K562 (cell line): ENCODE measurements at regions not wholly inside any gene's neighbourhood (a gene's known extent, or its start where the extent isn't known, plus 50 kb on each side); places are given as distances from the start of the nearest gene placed in this dataset.

ENCODE experiments used
- ATAC-seq: fragments of 200-7000 bp; cut with Tn5 transposase; 3 replicates; pipeline ENCODE4 v1.9.1; 2020; ENCODE audit warnings: moderate library complexity
- BruUV-seq: library from RNA; stranded (reverse); fragments of 400-500 nt; replicated peaks from 2 replicates; lab custom pipeline; 2021; lab: Mats Ljungman, UMichigan
- CTCF ChIA-PET: fragments of 300-600 bp; formaldehyde crosslinking; extraction: SDS; loops from one replicate; lab custom pipeline; 2021; ENCODE audit warnings: low intra/inter-chr PET ratio; lab: Yijun Ruan, JAX
- POLR2A ChIA-PET: fragments of 300-600, 350-650 bp; sonication (Branson Sonifier 250); formaldehyde crosslinking; extraction: SDS; loops from one replicate; lab custom pipeline; 2021; ENCODE audit warnings: antibody characterized with exemption, inconsistent platforms; lab: Yijun Ruan, JAX
- DNase-seq, 4 experiments: peaks; one replicate each; pipeline versions ENCODE4 v3.0.0 to v3.0.0-alpha.2; 2011 to 2018; ENCODE audit warnings: low spot score in 3 of 4, mixed read lengths in 3 of 4; ENCODE audit errors: extremely low read depth in 1 of 4
- FAIRE-seq: peaks from 2 replicates; lab custom pipeline; 2011; peaks lifted over from hg19 to GRCh38; lab: Jason Lieb, UNC
- H2AFZ ChIP-seq: 2 replicates; pipeline ENCODE4 v1.6.0; 2011; ENCODE audit warnings: low read depth, low read length, control low read depth, inconsistent platforms
- H3K27ac ChIP-seq: fragments of 200-600 bp; 3 replicates; pipeline ENCODE4 v1.8.0; 2011; ENCODE audit warnings: low read depth, mild to moderate bottlenecking, control low read depth, inconsistent platforms, low read length, moderate library complexity, mixed read lengths; ENCODE audit errors: extremely low read depth
- H3K27me3 ChIP-seq, 2 experiments: fragments of 300-600 bp in 1 of 2; 2 replicates in 1 of 2; 3 replicates in 1 of 2; pipeline versions ENCODE4 v1.6.0 to v1.8.0; 2011; ENCODE audit warnings: inconsistent platforms in 2 of 2, low read length in 2 of 2, mild to moderate bottlenecking in 1 of 2, mixed read lengths in 1 of 2, moderate library complexity in 1 of 2; ENCODE audit not compliant: control insufficient read depth in 2 of 2, insufficient read depth in 2 of 2
- H3K36me3 ChIP-seq: fragments of 300-600 bp; 3 replicates; pipeline ENCODE4 v1.8.0; 2011; ENCODE audit warnings: mild to moderate bottlenecking, low read length, inconsistent platforms; ENCODE audit not compliant: control insufficient read depth, insufficient read depth
- H3K4me1 ChIP-seq, 2 experiments: fragments of 200-600 bp in 1 of 2; replicated peaks in 1 of 2; 2 replicates in 1 of 2; 3 replicates in 1 of 2; pipeline versions ENCODE4 v1.5.1 to v1.8.0; 2011; ENCODE audit warnings: inconsistent platforms in 2 of 2, low read length in 2 of 2, mild to moderate bottlenecking in 1 of 2, mixed read lengths in 1 of 2, moderate library complexity in 1 of 2; ENCODE audit not compliant: control insufficient read depth in 2 of 2, insufficient read depth in 2 of 2
- H3K4me2 ChIP-seq: 2 replicates; pipeline ENCODE4 v1.6.1; 2011; ENCODE audit warnings: low read length, control low read depth, inconsistent platforms, mixed read lengths; ENCODE audit not compliant: insufficient read depth
- H3K4me3 ChIP-seq: fragments of 200-600 bp; sonication (generic), shearing (Covaris generic); 2 replicates; pipeline ENCODE4 v1.5.1; 2016; ENCODE audit warnings: control low read depth, inconsistent platforms
- H3K79me2 ChIP-seq: fragments of 200-600 bp; 3 replicates; pipeline ENCODE4 v1.8.0; 2011; ENCODE audit warnings: low read length, inconsistent platforms; ENCODE audit not compliant: control insufficient read depth, insufficient read depth
- H3K9ac ChIP-seq, 2 experiments: 2 replicates each; pipeline versions ENCODE4 v1.6.0 to v1.6.1; 2011; ENCODE audit warnings: low read depth in 2 of 2, low read length in 2 of 2, control low read depth in 1 of 2, inconsistent platforms in 1 of 2, mild to moderate bottlenecking in 1 of 2, mixed read lengths in 1 of 2; ENCODE audit not compliant: insufficient read depth in 1 of 2
- H3K9me1 ChIP-seq: one replicate; pipeline ENCODE4 v1.6.0; 2011; ENCODE audit warnings: inconsistent platforms, mild to moderate bottlenecking, low read length, moderate library complexity; ENCODE audit not compliant: control insufficient read depth, insufficient read depth
- H3K9me3 ChIP-seq: replicated peaks from 2 replicates; pipeline ENCODE4 v1.5.1; 2011; ENCODE audit warnings: low read depth, low read length, inconsistent platforms; ENCODE audit not compliant: control insufficient read depth, insufficient read depth
- H4K20me1 ChIP-seq: replicated peaks from 2 replicates; pipeline ENCODE4 v1.6.1; 2011; ENCODE audit warnings: low read length, inconsistent platforms, mixed read lengths; ENCODE audit not compliant: control insufficient read depth, insufficient read depth
- CAMTA2 ChIP-seq: fragments of 250-450 bp; sonication (Bioruptor Pico); conservative IDR thresholded peaks from 2 replicates; pipeline ENCODE4 v1.5.1; 2022
- CBFA2T3 ChIP-seq: fragments of 450-650 bp; IDR thresholded peaks from 2 replicates; pipeline ENCODE4 v1.6.1; 2017
- CHD2 ChIP-seq: IDR thresholded peaks from 2 replicates; pipeline ENCODE4 v1.6.1; 2011; ENCODE audit warnings: low read depth, low read length
- CREB3 ChIP-seq: fragments of 450-650 bp; conservative IDR thresholded peaks from 2 replicates; pipeline ENCODE4 v1.6.1; 2016; ENCODE audit warnings: missing genetic modification characterization, low read depth, mild to moderate bottlenecking, missing compliant biosample characterization, moderate library complexity
- CTCF ChIP-seq, 3 experiments: IDR thresholded peaks in 2 of 3; conservative IDR thresholded peaks in 1 of 3; 2 replicates each; pipeline ENCODE4 v1.5.1; 2011 to 2012; ENCODE audit warnings: low read length in 3 of 3, mild to moderate bottlenecking in 3 of 3, control low read depth in 2 of 3, improper control_type of control experiment in 1 of 3, inconsistent platforms in 1 of 3, low read depth in 1 of 3, mixed read lengths in 1 of 3, moderate library complexity in 1 of 3; ENCODE audit not compliant: insufficient read depth in 2 of 3
- HNRNPUL1 ChIP-seq: fragments of 200-400 bp; formaldehyde crosslinking; IDR thresholded peaks from 2 replicates; pipeline ENCODE4 v1.6.1; 2017; ENCODE audit warnings: low read length
- MAFK ChIP-seq: IDR thresholded peaks from 2 replicates; pipeline ENCODE4 v1.6.1; 2011; ENCODE audit warnings: low read length, improper control_type of control experiment
- MTA1 ChIP-seq: fragments of 450-650 bp; IDR thresholded peaks from 2 replicates; pipeline ENCODE4 v1.6.1; 2017; ENCODE audit warnings: borderline replicate concordance
- PHF8 ChIP-seq: fragments of 200-600 bp; sonication (generic); IDR thresholded peaks from 2 replicates; pipeline ENCODE4 v1.6.1; 2012; ENCODE audit warnings: mixed run types, mild to moderate bottlenecking, inconsistent platforms, low read length, moderate library complexity, borderline replicate concordance
- PRPF4 ChIP-seq: fragments of 200-400 bp; formaldehyde crosslinking; IDR thresholded peaks from one replicate; pipeline ENCODE4 v1.6.1; 2017; ENCODE audit warnings: low read length, low read depth, mild to moderate bottlenecking; ENCODE audit not compliant: insufficient read depth, poor library complexity, severe bottlenecking
- TBP ChIP-seq: optimal IDR thresholded peaks from 2 replicates; pipeline ENCODE3; 2011; ENCODE audit warnings: low read depth, low read length, improper control_type of control experiment
- YBX1 ChIP-seq: fragments of 450-650 bp; IDR thresholded peaks from 2 replicates; pipeline ENCODE4 v1.7.1; 2016; ENCODE audit warnings: mild to moderate bottlenecking
- ZNF347 ChIP-seq: fragments of 450-650 bp; formaldehyde crosslinking; IDR thresholded peaks from 2 replicates; pipeline ENCODE4 v1.4.0; 2020; ENCODE audit warnings: low read depth, mild to moderate bottlenecking, moderate library complexity
- ZNF766 ChIP-seq: fragments of 200-800 bp; sonication (Bioruptor generic); conservative IDR thresholded peaks from 2 replicates; pipeline ENCODE4 v1.6.1; 2016; ENCODE audit warnings: missing genetic modification characterization, missing compliant biosample characterization
- WGBS: fragments of 100-300 bp; shearing (Covaris generic); methylation state at CpG from one replicate; pipeline ENCODE4 v1.1.6; 2016; ENCODE audit warnings: low coverage, mixed read lengths; ENCODE audit not compliant: insufficient coverage; ENCODE audit errors: missing lambda C conversion rate; 5-methylcytosine and 5-hydroxymethylcytosine counted together
- in situ Hi-C: fragments of 300-500 bp; cut with MboI; formaldehyde crosslinking; loops from 4 replicates; pipeline ENCODE4 v1.15.0; 2018; ENCODE audit warnings: inconsistent platforms, mixed read lengths
- intact Hi-C: fragments of 100-400 bp; cut with micrococcal nuclease; formaldehyde crosslinking; loops from 2 replicates; pipeline ENCODE4 v1.14.2; 2022
- TF ChIP-seq, protein P1 (sequence below), 2 experiments: fragments of 250-450 bp in 1 of 2; fragments of 450-650 bp in 1 of 2; sonication (Bioruptor Pico) in 1 of 2; IDR thresholded peaks; 2 replicates each; pipeline versions ENCODE4 v1.6.1 to v1.8.0; 2016 to 2021; ENCODE audit warnings: mild to moderate bottlenecking in 2 of 2, moderate library complexity in 2 of 2, missing compliant biosample characterization in 1 of 2, missing genetic modification characterization in 1 of 2

DNA sequence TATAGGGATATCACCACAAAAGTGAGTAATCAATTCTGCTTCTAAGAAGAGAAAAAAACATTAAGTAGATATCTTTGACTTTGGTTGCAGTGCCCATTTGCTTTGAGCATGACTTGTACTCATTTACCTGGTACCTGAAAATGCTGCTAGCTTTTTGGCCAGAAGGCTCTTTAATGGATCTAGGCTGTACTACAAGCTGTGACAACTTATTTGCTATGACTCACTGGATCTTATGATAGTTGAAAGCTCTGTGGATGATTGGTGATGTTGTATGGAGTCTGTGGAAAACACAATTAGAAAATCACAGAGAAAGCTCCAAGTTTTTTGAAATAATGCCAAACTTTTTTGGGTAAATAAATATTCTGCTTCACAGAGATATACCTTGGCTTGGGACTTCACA is 960.9 kb upstream of the FBXO33 start:
- TF ChIP-seq CBFA2T3 = no peak
- TF ChIP-seq CHD2 = no peak
- no peak for TF ChIP-seq MAFK
- no peak for TF ChIP-seq MTA1
- no peak for TF ChIP-seq TBP
- TF ChIP-seq, all 486 proteins: peak for 0
- Histone ChIP-seq H3K27me3 (no peaks in the 10 kb centered on the region), H3K9me3 (no peaks in the 10 kb centered on the region), H3K9ac (no peak overlapping the region), H3K27ac (no peak overlapping the region), H3K9me1 (no peaks in the 10 kb centered on the region), H4K20me1 (no peaks in the 10 kb centered on the region), H3K36me3 (no peaks in the 10 kb centered on the region), H3K79me2 (no peaks in the 10 kb centered on the region), H3K4me2 (no peak overlapping the region), H3K4me3 (no peak overlapping the region), H2AFZ (no peak overlapping the region), H3K4me1 (no peaks in the 10 kb centered on the region)
- no peak for FAIRE-seq
- ChIA-PET POLR2A (no interaction called here), CTCF (no interaction called here)
- no TSS peak for BruUV-seq
- intact Hi-C loops (no loop called here), in situ Hi-C loops (no loop called here)
- ATAC-seq = no peak
- no peak for DNase-seq

DNA sequence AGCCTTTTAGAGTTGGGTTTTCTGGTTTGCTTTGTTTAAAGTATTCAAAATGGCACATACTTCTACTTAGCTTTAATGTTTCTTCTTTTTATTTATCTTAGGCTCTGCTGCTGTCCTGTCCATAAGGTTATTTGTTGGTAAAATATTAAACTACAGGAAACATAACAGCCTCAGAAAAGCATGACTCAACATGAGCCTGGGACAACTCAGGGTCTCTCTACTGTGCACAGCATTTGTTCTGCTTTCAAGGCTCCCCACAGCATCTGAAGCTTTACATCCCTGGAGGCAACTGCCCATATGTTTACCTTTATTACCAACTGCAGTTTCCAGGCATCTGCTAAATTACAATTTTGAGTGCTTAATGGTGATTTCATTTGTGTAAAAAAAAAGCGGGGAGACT is 954.2 kb upstream of the FBXO33 start:
- H3K4me2 ChIP-seq = no peak overlapping the region
- ATAC-seq (no peak), FAIRE-seq (no peak), DNase-seq (no peak)
- no peak overlapping the region for H2AFZ ChIP-seq
- H3K9me1 ChIP-seq = no peaks in the 10 kb centered on the region
- no peak overlapping the region for H3K27ac ChIP-seq
- WGBS = no CpG with 5 or more reads among the region's 1 CpG
- no peaks in the 10 kb centered on the region for H3K4me1 ChIP-seq
- in situ Hi-C loops = no loop called here
- ChIA-PET CTCF (no interaction called here), POLR2A (no interaction called here)
- no peak overlapping the region for H3K9ac ChIP-seq
- no TSS peak for BruUV-seq
- H3K9me3 ChIP-seq = no peaks in the 10 kb centered on the region
- no peak overlapping the region for H3K4me3 ChIP-seq
- H3K36me3 ChIP-seq = no peaks in the 10 kb centered on the region
- intact Hi-C loops = no loop called here
- no peaks in the 10 kb centered on the region for H3K27me3 ChIP-seq
- no peaks in the 10 kb centered on the region for H4K20me1 ChIP-seq
- H3K79me2 ChIP-seq = no peaks in the 10 kb centered on the region
- TF ChIP-seq CTCF (IDR thresholded peaks at IDR 0.05 in 2 of 3, conservative IDR thresholded peaks at IDR 0.05 in 1 of 3; ENCODE audit: insufficient read depth in 2 of 3, low read depth in 1 of 3, low read length in 3 of 3) (no peak), YBX1 (no peak), CAMTA2 (CRISPR knock-in tag) (no peak), PHF8 (no peak), ZNF347 (CRISPR knock-in tag) (no peak), PRPF4 (no peak), CREB3 (tag) (no peak), HNRNPUL1 (no peak), ZNF766 (CRISPR knock-in tag) (no peak)
- TF ChIP-seq, protein P1, sequence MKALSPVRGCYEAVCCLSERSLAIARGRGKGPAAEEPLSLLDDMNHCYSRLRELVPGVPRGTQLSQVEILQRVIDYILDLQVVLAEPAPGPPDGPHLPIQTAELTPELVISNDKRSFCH (CRISPR knock-in tag; IDR thresholded peaks at IDR 0.05) = no peak
- TF ChIP-seq, protein P1 (tag; IDR thresholded peaks at IDR 0.05) = no peak
